Effector CD4-positive, alpha-beta T cell (primary cell): ENCODE measurements at regions not wholly inside any gene's neighbourhood (a gene's known extent, or its start where the extent isn't known, plus 50 kb on each side); places are given as distances from the start of the nearest gene placed in this dataset.
"Not testable (repeated sequence)": the region's sequence is repeated elsewhere in the genome, so short reads cannot be mapped to it uniquely, and the experiment has no call there.

ENCODE experiments used
- DNase-seq: peaks from one replicate; pipeline ENCODE4 v3.0.0-alpha.2; 2020

DNA sequence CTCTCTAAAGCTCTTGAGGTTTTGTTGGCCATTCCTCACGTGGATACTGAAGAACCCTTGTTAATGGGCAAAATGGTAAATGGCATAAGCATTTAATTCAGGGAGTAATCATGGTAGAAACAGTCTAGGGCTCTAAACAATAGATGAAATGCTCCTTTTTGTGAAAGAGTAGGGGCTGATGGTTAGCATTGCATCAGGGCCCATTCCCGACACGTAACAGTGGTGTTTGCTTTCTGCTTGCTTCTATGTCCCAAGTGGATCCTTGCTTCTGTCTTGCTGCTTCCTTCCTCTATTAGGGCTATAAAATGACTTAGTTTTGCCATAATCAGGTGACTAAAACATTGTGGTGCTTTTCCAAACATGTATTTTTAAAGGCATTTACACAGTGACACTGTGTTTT, 230.9 kb upstream of the AFF2 start:
- DNase-seq: no peak

DNA sequence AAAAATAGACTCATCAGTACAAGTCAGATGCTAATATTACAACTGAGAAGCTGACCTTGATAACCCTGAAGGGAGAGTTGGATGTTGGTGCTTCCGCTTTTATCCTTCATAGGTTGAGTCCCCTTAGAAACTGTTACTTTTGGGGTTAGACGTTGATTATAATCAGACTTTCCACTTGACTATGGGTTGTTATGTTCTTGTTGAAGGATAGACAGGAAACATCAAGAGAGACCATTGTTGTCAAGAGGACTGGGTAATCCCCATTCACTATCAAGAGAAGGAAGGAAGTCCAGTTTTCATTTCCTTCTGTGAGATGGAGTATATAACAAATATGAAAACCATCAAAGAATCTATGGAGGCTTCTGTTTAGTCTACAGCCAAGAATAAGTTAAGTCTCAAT, 229.9 kb upstream of the AFF2 start:
- no peak for DNase-seq

DNA sequence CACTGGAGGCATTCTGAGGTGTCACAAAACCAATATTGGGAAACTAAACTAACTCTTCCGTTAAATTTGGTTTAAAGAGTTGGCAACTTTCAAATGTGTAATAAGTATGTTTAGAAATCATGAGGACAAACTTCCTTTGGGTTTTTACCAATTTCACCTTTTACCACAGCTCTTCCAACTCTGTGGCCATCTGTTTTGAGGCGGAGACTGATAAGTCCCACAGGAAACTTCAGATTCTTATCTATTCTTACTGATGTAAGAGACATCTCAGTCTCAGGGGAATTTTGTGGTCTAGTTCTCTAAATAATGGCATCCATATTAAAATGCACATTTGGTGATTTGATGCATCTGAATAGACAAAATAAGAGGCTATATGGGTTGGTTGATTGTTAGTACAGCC, 229.2 kb upstream of the AFF2 start:
- DNase-seq: no peak

DNA sequence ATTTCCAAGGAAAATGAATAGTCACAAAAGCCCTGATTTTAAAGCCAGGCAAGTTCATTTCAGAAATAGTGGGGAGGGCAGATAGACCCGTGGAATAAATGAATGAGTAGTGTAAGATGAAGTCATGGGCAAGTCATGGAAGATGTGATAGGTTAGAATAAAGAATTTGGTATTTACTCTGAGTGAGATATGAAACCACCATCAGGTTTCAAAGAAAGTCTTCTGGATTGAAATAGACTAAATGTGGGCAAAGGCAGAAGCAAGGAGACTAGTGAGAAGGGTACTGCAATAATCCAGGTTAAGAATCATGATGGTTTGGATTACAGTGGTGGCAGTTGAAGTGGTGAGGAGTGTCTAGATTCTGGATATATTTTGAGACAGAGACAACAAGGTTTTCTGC, 218.5 kb upstream of the AFF2 start:
- no peak for DNase-seq

DNA sequence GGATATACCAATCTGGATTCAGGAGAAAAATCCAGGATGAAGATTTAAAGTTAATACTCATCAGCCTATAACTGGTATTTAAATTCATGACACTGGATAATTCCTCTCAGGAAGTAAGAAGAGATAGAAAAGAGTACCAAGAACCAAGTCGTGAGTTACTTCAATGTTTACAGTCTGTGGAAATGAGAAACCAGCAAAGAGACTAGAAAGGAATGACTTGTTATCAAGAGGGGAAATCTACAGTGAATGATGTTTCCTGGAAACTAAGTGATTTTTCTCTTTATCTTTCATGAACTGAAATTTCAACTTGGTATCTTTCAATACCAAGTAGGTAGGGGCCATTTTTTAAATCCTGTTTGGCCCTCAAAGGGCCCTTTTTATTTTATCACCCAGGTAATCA, 217.9 kb upstream of the AFF2 start:
- no peak for DNase-seq

DNA sequence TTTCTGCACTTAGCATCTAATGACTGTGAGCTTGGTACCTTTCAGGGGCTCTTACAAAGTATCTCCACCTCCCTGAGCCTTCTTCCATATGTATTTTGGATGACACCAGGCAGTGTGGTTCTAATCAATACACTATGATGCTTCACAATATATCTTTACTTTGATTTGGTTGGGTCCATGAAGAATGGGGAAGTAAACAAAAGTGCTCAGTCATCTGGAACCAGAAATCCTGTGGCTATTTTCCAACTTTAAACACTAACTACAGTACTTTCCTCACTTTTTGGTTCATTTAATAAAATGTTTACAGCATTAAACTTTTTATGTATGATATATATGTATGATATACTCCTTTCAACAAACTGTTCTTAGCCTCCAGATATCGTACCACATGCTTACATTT, 216.4 kb upstream of the AFF2 start:
- no peak for DNase-seq

DNA sequence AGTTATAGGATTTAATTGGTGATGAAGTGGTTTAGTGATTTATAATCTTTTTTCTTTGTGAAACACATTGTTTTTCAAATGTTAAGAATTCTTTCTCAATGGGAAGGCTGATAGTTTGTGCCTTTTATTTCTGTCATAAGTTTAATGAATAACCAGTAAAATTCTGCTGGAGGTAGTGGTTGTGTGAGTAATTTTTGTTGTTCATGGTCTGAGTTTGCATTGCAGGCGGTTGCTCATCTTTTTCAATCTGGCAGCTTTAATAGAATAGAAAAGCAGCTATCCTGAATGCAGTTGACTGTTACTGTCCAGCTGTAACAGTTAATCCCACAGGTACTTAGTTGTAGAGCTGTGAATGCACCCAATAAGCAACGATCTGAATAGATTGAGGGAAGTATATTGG, 215.6 kb upstream of the AFF2 start:
- DNase-seq: no peak

DNA sequence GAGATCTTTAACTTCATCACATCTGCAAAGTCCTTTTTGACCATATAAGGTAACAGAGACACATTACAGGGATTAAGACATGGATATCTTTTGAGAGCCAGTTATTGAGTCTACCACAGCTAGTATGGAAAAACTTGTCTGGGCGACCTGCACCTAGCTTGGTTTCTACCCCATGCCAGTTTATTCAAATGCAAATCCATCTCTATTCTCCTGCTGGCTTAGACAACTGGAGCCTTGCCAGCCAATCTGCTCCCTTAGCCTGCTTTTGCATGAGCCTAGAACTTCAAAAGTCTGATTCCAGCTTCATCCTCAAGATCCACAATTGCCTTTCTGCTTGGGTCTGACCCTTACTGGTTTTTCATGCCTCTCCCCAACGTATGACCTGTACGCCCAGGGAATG, 212.0 kb upstream of the AFF2 start:
- DNase-seq: no peak

DNA sequence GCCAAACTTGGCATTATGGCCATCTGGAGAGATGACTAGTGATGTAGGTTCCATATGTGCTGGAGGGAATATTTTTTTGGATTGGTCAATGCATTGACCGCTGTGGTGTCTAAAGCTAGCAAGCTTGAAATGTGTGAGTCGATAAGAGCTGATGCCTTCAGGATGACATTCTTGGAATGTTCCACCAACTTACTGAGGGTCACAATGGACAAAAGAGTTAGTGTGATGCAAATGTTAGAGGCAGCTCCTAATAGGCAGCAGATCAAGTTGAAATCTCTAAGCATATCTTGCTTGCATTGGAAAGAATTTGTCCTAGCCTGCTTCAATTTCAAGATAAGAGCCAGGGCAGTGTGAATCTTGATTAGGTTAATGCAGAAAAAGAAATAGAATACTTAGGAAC, 210.4 kb upstream of the AFF2 start:
- DNase-seq: no peak

DNA sequence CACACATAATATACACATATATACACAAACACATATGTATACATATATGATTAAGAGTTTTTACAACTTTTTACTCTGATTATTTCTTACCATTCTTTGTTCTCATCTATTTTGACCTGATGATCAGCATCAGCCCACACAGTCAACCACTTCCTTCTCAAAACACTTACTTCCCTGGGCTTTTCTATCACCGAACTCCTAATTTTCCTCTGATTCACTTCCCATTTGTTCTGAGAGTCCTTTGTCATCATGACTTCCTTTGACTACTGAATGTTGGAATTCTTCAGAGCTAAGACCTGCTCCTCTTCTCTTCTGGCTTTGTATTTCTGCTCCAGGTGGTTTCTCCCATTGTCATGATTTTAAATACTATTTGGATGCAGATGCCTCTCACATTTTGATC, 209.5 kb upstream of the AFF2 start:
- DNase-seq: no peak

DNA sequence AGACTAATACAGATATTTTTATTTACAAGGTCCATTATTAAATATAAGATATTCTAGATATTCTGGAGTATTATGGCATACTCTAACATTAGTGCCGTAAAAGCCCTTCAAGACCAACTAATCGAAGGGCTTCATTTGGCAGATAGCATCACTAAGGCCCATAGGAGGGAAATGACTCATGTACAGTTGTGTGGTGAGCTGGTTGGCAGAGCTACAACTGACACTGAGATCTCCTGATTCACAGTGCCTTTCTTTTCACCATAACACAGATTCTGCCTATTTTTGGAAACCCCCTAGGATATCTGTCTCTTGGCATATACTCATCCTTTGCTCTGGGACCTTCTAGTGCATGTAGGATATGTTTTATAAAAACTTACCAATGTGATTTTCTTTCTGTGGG, 201.7 kb upstream of the AFF2 start:
- DNase-seq: no peak

DNA sequence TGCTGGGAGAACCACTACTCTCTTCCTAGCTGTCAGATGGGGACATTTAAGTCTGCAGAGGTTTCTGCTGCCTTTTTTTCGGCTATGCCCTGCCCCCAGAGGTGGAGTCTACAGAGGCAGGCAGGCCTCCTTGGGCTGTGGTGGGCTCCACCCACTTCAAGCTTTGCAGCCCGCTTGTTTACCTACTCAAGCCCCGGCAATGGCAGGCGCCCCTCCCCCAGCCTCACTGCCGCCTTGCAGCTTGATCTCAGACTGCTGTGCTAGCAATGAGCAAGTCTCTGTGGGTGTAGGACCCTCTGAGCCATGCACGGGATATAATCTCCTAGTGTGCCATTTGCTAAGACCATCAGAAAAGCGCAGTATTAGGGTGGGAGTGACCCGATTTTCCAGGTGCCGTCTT, 195.2 kb upstream of the AFF2 start:
- not testable (repeated sequence) for DNase-seq

DNA sequence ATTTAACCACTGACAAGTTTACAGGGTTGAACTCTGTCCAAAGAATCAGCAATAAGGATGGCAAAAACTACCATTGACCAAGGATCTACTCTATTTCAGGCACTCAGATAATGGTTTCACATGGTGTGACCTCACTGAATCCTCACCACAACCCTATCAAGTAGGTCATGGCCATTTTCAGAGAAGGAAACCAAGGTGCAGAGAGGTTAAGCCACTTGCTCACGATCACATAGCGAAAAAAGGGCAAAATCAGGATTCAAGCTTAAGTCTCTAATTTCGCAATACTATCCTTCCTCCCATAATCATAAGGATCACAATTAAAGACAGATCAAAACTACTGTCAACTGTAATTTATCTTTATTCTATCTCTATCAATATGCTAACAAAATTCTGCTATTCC, 191.0 kb upstream of the AFF2 start:
- DNase-seq: no peak

DNA sequence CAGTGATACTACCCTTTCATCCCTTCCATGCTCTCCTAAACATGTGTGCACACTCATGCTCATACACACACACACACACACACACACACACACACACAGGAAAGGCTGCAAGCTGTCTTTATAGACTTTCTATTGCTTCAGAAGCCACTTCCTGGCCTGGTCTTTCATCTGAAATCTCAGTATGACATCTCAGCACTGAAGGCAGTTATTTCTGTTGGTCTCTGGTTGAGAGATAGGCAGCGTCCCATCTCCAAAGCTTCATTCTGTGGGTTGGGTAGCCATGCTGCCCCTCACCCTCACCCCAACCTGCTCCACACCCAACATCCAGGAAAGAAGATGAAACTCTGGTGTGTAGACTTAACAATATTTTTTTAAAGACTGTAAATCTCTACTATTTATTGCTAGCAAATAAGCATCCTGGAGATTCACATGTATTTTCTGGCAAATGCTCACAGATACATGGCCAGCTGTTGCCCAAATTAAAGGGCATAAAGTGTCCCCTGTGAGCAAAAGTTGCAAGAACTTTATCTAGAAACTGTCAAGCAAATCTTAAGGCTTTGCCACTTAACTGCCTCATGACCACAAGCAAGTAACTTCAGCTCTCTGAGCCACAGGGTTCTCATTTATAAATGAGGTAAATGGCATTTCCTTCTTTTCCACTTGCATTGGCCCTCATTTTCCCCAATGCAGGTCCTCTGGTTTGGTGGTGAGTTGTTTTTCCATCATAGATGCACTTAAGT, 189.8 kb upstream of the AFF2 start:
- peak; percentile 43 for DNase-seq

DNA sequence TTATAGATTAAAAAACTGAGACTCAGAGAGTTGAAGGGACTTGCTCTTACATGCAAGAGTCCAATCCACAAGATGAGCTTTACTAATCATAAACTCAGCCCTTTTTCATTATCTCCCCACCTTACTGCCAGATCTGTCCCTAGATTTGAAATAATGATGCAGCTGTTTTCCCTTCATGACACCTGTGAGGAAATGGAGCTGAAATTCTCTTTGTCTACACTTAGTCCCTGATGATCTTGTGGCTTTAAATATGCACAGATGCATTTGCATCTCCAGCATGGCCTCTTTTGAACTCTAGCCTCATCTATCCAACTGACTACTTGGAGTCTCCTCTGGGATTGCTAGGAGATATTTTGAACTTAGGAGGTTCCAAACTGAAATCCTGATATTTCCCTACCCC, 188.9 kb upstream of the AFF2 start:
- no peak for DNase-seq

DNA sequence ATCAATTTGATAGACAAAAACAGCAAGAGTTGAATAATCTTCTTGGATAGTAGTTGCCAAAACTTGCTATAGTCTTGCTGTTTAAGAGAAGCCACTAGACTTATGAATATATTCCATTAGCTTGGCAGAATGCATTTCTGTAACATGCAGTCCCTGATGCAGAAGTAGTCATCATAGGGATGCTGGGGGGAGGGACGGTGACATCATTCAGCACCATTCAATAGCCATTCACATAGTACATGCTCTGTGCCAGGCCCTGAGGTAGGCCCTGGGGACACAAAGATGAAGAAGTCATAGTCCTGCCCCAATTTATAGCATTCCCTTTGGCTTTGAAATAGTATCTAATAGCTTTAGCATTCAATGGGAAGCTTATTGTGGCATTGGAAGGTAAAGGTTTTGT, 185.5 kb upstream of the AFF2 start:
- DNase-seq: no peak

DNA sequence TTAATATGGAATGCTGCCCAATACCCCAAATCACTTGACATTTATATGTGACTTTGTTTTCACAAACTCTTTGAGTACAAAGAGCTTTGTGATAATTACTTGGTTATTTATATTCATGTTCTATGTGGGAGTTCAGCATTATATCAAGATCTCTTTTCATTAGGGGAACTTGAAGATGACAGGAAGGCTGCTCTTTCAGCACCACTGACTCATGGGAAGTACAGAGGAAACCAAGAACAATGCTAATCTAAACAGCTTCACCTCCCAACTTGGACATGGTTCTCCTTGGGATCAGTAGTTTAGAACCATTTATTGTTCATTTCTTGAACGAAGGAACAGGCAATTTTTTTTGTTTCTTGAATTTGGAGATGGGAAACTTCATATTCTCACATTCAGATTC, 184.0 kb upstream of the AFF2 start:
- DNase-seq: no peak

DNA sequence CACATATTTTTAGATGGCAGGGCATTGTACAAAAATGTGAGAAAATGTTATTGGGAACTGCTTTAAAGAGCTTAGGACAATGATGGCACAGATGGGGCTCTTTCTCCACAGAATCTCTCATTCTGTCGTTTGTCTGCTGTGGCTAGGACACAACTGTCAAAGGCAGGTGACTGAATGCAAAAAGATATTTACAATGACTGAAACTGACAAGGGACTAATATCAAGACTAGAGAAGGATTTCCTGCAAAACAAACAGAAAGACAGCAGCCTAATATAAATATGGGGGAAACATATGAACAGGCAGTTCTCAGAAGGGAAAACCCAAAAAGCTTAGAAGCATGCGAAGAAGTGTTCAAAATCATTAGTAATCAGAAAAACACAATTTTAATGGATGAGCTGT, 177.5 kb upstream of the AFF2 start:
- DNase-seq: no peak

DNA sequence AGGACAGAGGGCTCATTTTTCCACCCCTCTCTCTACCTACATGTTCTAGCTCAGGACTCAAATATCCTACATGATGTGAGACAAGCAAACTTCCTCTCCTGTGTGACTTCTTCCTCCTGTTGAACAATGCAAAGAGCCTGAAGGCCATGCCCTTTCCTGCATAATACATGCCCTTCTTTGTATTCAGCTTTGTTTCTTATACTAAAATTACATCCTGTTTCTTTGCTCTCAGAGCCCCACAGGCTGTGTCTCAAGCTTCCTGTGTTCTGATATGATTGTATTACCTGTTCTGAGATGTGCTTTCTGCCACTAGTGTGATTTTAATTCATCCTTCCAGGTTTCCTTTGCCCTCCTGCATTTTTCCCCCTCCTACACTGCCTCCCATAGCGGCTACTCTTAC, 166.4 kb upstream of the AFF2 start:
- DNase-seq: no peak

DNA sequence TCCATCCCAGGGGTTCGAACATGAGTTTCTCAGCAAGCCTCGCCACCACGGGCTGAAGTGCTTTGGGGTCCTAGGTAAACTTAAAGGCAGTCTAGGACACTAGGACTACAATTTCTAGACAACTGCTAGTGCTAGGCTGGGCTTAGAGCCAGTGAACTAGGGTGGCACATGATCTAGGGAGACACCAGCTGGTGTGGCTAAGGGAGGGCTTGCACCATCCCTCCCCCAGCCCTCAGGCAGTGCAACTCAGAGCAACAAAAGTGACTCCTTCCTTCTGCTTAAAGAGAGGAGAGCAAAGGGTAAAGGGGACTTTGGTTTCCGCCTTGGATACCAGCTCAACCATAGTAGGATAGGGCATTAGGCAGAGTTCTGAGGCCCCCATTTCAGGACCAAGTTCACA, 162.5 kb upstream of the AFF2 start:
- no peak for DNase-seq

DNA sequence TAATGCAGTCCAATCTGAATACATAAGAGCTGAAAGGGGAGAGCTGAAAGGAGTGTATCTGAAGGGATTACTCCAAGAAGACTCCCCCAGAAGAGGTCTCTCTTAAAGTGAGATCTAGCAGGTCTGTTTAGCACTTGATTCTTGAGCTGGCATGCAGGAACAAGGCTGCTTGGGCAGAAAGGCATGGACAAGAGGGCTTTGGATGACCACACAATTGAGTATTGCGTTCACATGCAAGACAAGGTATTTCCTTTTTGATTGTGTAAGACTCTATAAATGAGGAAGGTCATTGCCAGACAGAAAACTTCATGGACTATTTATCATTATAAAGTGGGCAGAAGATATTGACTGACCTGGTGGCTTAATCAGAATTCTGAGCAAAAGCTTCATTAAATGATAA, 145.5 kb upstream of the AFF2 start:
- no peak for DNase-seq

DNA sequence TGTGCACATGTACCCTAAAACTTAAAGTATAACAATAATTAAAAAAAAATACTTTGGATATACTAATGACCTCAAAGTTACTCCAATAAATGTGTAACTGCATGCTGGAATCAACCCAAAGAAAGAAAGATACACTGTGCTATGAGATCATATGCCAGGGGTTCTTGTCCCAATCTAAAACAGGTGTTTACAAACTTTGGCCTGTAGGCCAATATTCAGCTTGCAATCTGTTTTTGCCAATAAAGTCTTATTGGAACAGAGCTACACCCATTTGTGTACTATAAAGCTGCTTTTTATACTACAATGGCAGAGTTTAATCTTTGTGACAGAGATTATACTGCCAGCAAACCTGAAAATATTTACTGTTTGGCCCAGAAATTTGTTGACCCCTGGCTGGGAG, 138.8 kb upstream of the AFF2 start:
- DNase-seq: no peak

DNA sequence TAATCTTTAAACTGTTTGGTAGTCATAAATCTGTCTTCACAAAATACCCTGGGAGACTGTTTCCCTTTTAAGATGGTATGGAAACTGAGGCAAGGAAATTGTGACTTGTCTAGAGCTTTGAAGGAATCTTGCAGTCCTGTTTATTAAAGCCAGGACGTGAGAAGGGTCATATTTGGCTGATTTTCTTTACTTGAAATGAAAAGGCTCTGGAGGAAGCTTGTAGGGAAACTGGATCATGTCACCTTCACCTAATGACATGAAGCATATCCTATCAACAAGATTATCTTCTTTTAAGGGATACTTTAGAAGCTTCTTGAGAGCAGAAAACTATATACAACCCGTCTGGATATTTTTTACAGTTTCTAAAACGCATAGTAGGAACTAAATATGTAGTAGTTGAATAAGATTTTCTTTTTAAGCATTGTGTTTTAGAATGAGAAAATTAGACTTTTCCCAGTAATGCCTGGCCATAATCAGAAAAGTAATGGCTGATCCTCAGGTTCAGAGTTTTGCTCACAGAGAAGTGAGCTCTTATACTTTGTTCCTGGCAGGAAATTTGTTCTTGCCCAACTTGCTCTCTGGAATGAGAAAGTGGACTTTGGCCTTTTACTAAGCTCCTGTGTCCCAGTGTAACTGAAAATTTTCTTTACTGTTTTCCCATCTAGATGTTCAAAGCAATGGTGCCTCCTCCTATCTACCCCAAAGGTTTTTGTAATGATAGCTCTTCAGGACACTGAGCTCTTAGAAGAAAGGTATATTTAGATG, 136.8 kb upstream of the AFF2 start:
- no peak for DNase-seq

DNA sequence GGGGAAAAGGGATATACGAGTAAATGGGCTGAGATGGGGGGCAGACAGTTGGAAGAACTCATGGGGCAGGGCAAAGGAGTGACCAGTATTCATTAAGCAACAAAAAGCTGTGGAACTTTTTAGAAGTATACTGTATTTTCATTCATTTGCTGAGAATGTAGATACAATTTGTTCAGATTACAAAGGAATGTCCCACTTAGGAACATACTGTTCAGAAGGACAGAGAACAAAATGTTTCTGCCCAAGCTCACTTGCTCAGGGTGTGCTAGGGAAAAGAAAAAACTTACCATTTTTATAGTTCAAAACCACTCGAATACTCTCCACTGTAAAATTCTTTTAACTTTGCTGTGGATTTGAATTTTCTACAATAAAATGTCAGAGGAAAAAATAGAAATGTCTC, 135.2 kb upstream of the AFF2 start:
- DNase-seq: no peak

DNA sequence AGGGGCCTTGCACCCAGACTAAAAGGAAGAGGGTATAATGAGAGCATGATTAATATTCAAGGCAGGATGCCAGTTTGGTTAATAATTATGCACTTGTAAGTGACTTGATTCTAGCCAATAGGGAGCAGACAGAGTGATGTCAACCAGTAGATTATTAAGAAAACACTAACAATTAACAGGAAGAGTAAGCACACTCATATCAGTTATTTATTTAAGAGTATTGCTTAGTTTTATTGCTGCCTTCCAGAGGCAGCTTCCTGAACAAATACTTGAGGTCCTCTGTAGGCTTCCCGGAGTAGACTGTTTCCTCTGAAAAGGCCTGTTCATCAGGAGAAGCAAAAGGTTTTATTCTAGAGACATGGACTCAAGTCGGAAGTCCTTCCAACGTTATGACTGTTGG, 129.1 kb upstream of the AFF2 start:
- DNase-seq: no peak
